ENCODE measurements at regions not wholly inside any gene's neighbourhood (a gene's known extent, or its start where the extent isn't known, plus 50 kb on each side); places are given as distances from the start of the nearest gene placed in this dataset.

DNA sequence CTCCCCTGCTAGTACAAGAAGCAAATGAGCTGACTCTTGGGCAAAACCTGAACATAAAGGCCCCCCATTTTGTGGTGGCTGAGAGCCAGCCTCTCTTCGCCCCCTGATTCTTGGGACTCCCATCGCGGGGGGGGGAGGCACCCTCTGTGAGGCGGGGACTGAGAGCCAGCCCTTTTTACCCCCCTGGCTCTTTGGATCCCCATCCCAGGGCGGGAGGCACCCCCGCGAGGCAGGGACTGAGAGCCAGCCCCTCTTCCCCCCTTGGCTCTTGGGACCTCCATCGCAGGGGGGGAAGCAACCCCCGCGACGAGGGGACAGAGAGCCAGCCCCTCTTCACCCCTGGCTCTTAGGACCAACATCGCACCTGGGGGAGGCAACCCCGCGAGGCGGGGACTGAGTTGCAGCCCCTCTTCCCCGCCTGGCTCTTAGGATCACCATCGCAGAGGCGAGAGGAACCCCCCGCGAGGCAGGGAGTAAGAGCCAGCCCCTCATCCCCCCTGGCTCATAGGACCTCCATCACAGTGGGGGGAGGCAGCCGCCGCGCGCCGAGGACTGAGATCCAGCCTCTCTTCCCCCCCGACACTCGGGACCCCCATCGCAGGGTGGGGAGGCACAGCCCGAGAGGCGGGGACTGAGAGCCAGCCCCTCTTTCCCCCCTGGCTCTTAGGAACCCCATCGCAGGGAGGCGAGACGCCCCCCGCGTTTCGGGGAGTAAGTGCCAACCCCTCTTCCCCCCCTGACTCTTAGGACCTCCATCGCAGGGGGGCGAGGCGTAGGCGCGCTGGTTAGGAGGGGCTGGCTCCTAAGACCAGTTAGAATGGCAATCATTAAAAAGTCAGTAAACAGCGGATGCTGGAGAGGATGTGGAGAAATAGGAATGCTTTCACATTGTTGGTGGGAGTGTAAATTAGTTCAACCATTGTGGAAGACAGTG lies 2428.4 kb upstream of the PCDH20 start:
- H3K14ac ChIP-seq (ENCODE audit: insufficient read depth, low read length): no peak overlapping the region
- no peaks in the 10 kb centered on the region for H3K79me1 ChIP-seq (ENCODE audit: insufficient read depth, low read depth, low read length, poor library complexity, severe bottlenecking)
- H2AK5ac ChIP-seq (ENCODE audit: insufficient read length, low read length): no peak overlapping the region
- no peaks in the 10 kb centered on the region for H3K23me2 ChIP-seq (ENCODE audit: insufficient read length, low read depth, low read length, poor library complexity, severe bottlenecking)
- TF ChIP-seq, protein P1, sequence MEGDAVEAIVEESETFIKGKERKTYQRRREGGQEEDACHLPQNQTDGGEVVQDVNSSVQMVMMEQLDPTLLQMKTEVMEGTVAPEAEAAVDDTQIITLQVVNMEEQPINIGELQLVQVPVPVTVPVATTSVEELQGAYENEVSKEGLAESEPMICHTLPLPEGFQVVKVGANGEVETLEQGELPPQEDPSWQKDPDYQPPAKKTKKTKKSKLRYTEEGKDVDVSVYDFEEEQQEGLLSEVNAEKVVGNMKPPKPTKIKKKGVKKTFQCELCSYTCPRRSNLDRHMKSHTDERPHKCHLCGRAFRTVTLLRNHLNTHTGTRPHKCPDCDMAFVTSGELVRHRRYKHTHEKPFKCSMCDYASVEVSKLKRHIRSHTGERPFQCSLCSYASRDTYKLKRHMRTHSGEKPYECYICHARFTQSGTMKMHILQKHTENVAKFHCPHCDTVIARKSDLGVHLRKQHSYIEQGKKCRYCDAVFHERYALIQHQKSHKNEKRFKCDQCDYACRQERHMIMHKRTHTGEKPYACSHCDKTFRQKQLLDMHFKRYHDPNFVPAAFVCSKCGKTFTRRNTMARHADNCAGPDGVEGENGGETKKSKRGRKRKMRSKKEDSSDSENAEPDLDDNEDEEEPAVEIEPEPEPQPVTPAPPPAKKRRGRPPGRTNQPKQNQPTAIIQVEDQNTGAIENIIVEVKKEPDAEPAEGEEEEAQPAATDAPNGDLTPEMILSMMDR (conservative IDR thresholded peaks at IDR 0.05): no peak
- no peak overlapping the region for H3K4me2 ChIP-seq (ENCODE audit: insufficient read depth, insufficient read length, low read length)
- H3K4ac ChIP-seq (ENCODE audit: low read depth, low read length): no peak overlapping the region
- H3K4me1 Mint-ChIP-seq: no peaks in the 10 kb centered on the region
- no peak overlapping the region for H4K8ac ChIP-seq (replicated peaks; ENCODE audit: insufficient read length, low read depth, low read length)
- no peaks in the 10 kb centered on the region; the same call in 1 of the 2 replicates for H3K27me3 Mint-ChIP-seq (ENCODE audit: low read depth)
- no peak overlapping the region for H3K4me3 Mint-ChIP-seq
- no CpG with 5 or more reads among the region's 42 CpGs for WGBS (ENCODE audit: extremely low coverage, insufficient read length, low lambda C conversion rate)
- H3K9me3 Mint-ChIP-seq: peaks cover 3% of the 10 kb centered on the region in 2 experiments; a peak in 3 of 5 replicates
- no peak overlapping the region for H2AFZ ChIP-seq (ENCODE audit: low read length)
- DNase-seq: no peak
- H2BK15ac ChIP-seq (ENCODE audit: low read depth, low read length): no peak overlapping the region
- H3K9me3 ChIP-seq (ENCODE audit: control insufficient read depth, low read depth, low read length): no peaks in the 10 kb centered on the region
- H3K23ac ChIP-seq (ENCODE audit: insufficient read length, low read depth, low read length): no peak overlapping the region
- H2BK120ac ChIP-seq (ENCODE audit: low read depth, low read length, poor library complexity, severe bottlenecking): no peak overlapping the region
- no peak overlapping the region for H3K27ac Mint-ChIP-seq
- no peak overlapping the region for H2BK12ac ChIP-seq (ENCODE audit: insufficient read length, low read depth, low read length)
- no peak overlapping the region for H2BK5ac ChIP-seq (ENCODE audit: insufficient read length, low read length)
- no peak overlapping the region for H3K56ac ChIP-seq (ENCODE audit: insufficient read length, low read depth, low read length)
- no peak overlapping the region for H4K91ac ChIP-seq (ENCODE audit: insufficient read length, low read depth, low read length)
- no peak overlapping the region for H3K18ac ChIP-seq (ENCODE audit: insufficient read length, low read depth, low read length)
- H3K27me3 ChIP-seq (ENCODE audit: insufficient read depth, low read length): no peaks in the 10 kb centered on the region
- no peaks in the 10 kb centered on the region for H4K20me1 ChIP-seq (ENCODE audit: control insufficient read depth, insufficient read depth, insufficient read length)
- H4K5ac ChIP-seq (ENCODE audit: insufficient read length, low read depth, low read length): no peak overlapping the region
- no peaks in the 10 kb centered on the region for H3K4me1 ChIP-seq (ENCODE audit: insufficient read depth, low read length)
- H3K9ac ChIP-seq (ENCODE audit: extremely low read depth, insufficient read length, low read length): no peak overlapping the region
- no peaks in the 10 kb centered on the region for H3K79me2 ChIP-seq (ENCODE audit: insufficient read depth, low read length)
- H2BK20ac ChIP-seq (ENCODE audit: low read depth, low read length, poor library complexity, severe bottlenecking): no peak overlapping the region
- H3T11ph ChIP-seq (ENCODE audit: low read length): no peak overlapping the region
- H3K27ac ChIP-seq (ENCODE audit: insufficient read length, low read depth, low read length): no peak overlapping the region
- H3K36me3 Mint-ChIP-seq (ENCODE audit: insufficient read depth in 1 of 3, low read depth in 3 of 3): no peaks in the 10 kb centered on the region; a peak in 2 of 7 replicates
